K562 (cell line): ENCODE measurements at regions not wholly inside any gene's neighbourhood (a gene's known extent, or its start where the extent isn't known, plus 50 kb on each side); places are given as distances from the start of the nearest gene placed in this dataset.

Experiments
- MAZ ChIP-seq, 2 experiments: fragments of 450-650 bp in 1 of 2; sonication (generic) in 1 of 2; formaldehyde crosslinking; IDR thresholded peaks in 1 of 2; conservative IDR thresholded peaks in 1 of 2; 2 replicates each; pipeline versions ENCODE4 v1.4.0 to v1.5.0; 2020; ENCODE audit warnings: mild to moderate bottlenecking in 1 of 2, missing genetic modification reagents in 1 of 2
- POLR2H ChIP-seq: IDR thresholded peaks from 2 replicates; pipeline ENCODE4 v1.6.1; 2016; ENCODE audit warnings: missing genetic modification characterization, low read depth, mild to moderate bottlenecking, control low read depth, missing compliant biosample characterization, moderate library complexity
- TF ChIP-seq, protein P1 (sequence below), 2 experiments: fragments of 150-350 bp in 1 of 2; IDR thresholded peaks; 2 replicates each; pipeline ENCODE4 v1.6.1; 2012 to 2016; ENCODE audit warnings: low read depth in 2 of 2, low read length in 2 of 2, mild to moderate bottlenecking in 1 of 2, moderate library complexity in 1 of 2

DNA sequence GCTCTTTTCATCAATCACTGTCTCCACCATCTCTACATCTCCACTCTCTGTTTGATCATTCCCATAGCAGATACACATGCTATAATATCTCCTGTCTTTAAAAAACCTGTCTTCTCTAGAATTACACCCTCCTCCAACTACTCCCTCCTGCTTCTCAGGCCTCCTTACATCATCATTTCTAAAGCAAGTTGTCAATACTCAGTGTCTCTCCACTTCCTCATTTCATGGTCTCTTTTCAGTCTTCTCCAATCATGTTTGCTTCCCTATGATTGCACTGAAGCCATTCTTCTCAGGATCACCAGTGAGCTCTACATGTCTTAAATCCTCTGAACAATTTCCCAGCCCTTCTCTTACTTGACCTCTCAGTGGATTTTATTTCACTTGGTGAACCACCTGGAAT is 87.0 kb upstream of the ZNF280D start:
- TF ChIP-seq MAZ (CRISPR knock-in tag; conservative IDR thresholded peaks at IDR 0.05 in 1 of 2, IDR thresholded peaks at IDR 0.05 in 1 of 2) (no peak), POLR2H (tag) (no peak)
- TF ChIP-seq, protein P1, sequence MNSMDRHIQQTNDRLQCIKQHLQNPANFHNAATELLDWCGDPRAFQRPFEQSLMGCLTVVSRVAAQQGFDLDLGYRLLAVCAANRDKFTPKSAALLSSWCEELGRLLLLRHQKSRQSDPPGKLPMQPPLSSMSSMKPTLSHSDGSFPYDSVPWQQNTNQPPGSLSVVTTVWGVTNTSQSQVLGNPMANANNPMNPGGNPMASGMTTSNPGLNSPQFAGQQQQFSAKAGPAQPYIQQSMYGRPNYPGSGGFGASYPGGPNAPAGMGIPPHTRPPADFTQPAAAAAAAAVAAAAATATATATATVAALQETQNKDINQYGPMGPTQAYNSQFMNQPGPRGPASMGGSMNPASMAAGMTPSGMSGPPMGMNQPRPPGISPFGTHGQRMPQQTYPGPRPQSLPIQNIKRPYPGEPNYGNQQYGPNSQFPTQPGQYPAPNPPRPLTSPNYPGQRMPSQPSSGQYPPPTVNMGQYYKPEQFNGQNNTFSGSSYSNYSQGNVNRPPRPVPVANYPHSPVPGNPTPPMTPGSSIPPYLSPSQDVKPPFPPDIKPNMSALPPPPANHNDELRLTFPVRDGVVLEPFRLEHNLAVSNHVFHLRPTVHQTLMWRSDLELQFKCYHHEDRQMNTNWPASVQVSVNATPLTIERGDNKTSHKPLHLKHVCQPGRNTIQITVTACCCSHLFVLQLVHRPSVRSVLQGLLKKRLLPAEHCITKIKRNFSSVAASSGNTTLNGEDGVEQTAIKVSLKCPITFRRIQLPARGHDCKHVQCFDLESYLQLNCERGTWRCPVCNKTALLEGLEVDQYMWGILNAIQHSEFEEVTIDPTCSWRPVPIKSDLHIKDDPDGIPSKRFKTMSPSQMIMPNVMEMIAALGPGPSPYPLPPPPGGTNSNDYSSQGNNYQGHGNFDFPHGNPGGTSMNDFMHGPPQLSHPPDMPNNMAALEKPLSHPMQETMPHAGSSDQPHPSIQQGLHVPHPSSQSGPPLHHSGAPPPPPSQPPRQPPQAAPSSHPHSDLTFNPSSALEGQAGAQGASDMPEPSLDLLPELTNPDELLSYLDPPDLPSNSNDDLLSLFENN (IDR thresholded peaks at IDR 0.05; ENCODE audit: low read depth in 2 of 2, low read length in 2 of 2) = no peak
